Glutamatergic neuron (in vitro differentiated cells): ENCODE measurements at regions not wholly inside any gene's neighbourhood (a gene's known extent, or its start where the extent isn't known, plus 50 kb on each side); places are given as distances from the start of the nearest gene placed in this dataset.

Source experiments
- DNase-seq: peaks from one replicate; pipeline ENCODE4 v3.0.0; 2022
- H3K27ac Mint-ChIP-seq: one replicate; pipeline ENCODE4 v1.8.0; 2020; ENCODE audit warnings: mild to moderate bottlenecking, mixed read lengths, inconsistent platforms; ENCODE audit not compliant: unreplicated experiment
- H3K27me3 Mint-ChIP-seq: one replicate; pipeline ENCODE4 v1.8.0; 2020; ENCODE audit warnings: mild to moderate bottlenecking, moderate library complexity, mixed read lengths, inconsistent platforms; ENCODE audit not compliant: unreplicated experiment
- H3K36me3 Mint-ChIP-seq: one replicate; pipeline ENCODE4 v1.8.0; 2020; ENCODE audit warnings: mild to moderate bottlenecking, mixed read lengths, inconsistent platforms; ENCODE audit not compliant: unreplicated experiment
- H3K4me1 Mint-ChIP-seq: one replicate; pipeline ENCODE4 v1.8.0; 2020; ENCODE audit warnings: mild to moderate bottlenecking, low read depth, mixed read lengths, inconsistent platforms; ENCODE audit not compliant: unreplicated experiment
- H3K4me3 Mint-ChIP-seq: one replicate; pipeline ENCODE4 v1.8.0; 2020; ENCODE audit warnings: mild to moderate bottlenecking, mixed read lengths, inconsistent platforms; ENCODE audit not compliant: unreplicated experiment
- H3K9me3 Mint-ChIP-seq: one replicate; pipeline ENCODE4 v1.8.0; 2020; ENCODE audit warnings: mild to moderate bottlenecking, moderate library complexity, mixed read lengths, inconsistent platforms; ENCODE audit not compliant: unreplicated experiment
- TF ChIP-seq, protein P1 (sequence below): fragments of 200-600 bp; sonication (generic); IDR thresholded peaks from one replicate; pipeline ENCODE4 v1.5.0; 2021; ENCODE audit not compliant: partially characterized antibody, unreplicated experiment

DNA sequence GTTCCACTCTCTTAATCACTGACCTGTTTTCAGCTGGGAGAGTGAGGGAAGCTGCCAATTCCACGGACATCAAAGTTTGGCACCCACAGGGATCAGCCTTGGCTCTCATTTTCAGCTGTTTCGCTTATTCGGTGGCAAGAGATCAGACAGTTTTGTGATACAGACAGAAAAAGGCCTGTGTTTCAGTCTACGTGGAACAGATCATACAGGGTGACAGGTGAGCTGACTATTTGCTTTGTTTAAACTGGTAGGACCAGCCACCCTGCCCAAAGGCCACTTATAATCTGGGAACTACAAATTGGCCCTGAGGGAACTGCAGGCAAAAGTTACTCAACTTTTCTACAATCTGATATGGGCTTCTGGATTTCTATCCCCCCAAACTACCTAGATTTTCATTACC lies 128.6 kb downstream of the ZNF467 start:
- H3K36me3 Mint-ChIP-seq: no peaks in the 10 kb centered on the region
- no peaks in the 10 kb centered on the region for H3K9me3 Mint-ChIP-seq
- no peaks in the 10 kb centered on the region for H3K27me3 Mint-ChIP-seq
- no peak for DNase-seq
- H3K27ac Mint-ChIP-seq: no peak overlapping the region
- no peaks in the 10 kb centered on the region for H3K4me1 Mint-ChIP-seq
- TF ChIP-seq, protein P1, sequence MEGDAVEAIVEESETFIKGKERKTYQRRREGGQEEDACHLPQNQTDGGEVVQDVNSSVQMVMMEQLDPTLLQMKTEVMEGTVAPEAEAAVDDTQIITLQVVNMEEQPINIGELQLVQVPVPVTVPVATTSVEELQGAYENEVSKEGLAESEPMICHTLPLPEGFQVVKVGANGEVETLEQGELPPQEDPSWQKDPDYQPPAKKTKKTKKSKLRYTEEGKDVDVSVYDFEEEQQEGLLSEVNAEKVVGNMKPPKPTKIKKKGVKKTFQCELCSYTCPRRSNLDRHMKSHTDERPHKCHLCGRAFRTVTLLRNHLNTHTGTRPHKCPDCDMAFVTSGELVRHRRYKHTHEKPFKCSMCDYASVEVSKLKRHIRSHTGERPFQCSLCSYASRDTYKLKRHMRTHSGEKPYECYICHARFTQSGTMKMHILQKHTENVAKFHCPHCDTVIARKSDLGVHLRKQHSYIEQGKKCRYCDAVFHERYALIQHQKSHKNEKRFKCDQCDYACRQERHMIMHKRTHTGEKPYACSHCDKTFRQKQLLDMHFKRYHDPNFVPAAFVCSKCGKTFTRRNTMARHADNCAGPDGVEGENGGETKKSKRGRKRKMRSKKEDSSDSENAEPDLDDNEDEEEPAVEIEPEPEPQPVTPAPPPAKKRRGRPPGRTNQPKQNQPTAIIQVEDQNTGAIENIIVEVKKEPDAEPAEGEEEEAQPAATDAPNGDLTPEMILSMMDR: no peak
- H3K4me3 Mint-ChIP-seq: no peak overlapping the region

DNA sequence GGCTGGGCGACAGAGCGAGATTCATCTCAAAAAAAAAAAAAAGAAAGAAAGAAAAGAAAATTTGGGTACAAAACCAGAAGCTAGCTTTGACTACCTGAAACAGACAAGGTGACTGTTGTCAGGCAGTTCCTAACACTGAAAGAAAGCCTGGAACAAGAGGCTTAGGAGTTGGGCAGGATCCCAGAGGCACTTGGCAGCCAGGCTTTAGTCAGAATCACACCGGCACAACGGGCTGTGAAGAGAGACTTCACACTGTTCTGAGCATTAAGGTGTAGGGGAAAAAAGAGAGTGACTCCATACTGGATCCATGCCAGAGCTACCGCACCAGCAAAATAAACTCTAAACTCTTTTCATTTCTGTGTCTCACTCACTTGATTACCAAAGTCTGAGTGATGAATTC lies 130.8 kb downstream of the ZNF467 start:
- Mint-ChIP-seq H3K9me3 (no peaks in the 10 kb centered on the region), H3K27me3 (peaks cover 3% of the 10 kb centered on the region), H3K36me3 (no peaks in the 10 kb centered on the region), H3K27ac (no peak overlapping the region), H3K4me1 (no peaks in the 10 kb centered on the region), H3K4me3 (no peak overlapping the region)
- TF ChIP-seq, protein P1: no peak
- DNase-seq: no peak

DNA sequence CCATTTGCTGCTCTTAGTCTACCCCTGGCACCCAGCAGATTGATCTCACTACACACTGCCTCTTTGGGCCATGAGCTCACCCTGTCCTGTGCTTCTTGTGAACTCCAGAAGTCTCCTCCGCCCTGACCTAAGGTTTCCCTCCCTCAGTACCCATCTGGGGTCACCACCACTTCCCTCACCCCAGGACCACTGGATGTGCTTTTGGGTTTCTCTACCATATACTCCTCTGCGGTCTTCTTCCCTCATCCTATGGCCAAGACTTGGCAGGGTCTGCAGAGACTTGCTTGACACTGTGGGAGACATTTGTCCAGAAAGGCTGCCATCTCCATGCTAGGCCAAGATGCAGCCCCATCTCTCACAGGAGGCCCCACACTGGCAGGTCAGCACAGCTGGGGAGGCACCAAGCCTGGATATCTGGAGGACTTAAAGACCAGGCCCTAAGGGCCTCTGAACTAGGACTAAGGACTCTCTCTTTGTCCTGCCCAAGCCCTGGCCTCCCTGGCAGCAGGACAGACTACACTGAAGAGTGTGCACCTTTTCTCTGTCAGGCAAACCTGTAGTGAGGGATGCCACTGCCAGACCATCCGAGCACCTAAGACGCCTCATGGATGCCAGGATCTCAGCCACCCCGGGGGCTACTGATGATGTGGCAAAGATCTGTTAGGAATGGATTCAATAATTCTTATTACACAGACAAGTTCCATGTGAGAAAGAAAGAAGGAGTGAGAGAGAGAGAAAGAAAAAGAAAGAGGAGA lies 134.6 kb downstream of the ZNF467 start:
- no peaks in the 10 kb centered on the region for H3K36me3 Mint-ChIP-seq
- H3K4me1 Mint-ChIP-seq: no peaks in the 10 kb centered on the region
- H3K27me3 Mint-ChIP-seq: peaks cover 6% of the 10 kb centered on the region
- no peak overlapping the region for H3K4me3 Mint-ChIP-seq
- TF ChIP-seq, protein P1: no peak
- no peak overlapping the region for H3K27ac Mint-ChIP-seq
- no peak for DNase-seq
- H3K9me3 Mint-ChIP-seq: no peaks in the 10 kb centered on the region

DNA sequence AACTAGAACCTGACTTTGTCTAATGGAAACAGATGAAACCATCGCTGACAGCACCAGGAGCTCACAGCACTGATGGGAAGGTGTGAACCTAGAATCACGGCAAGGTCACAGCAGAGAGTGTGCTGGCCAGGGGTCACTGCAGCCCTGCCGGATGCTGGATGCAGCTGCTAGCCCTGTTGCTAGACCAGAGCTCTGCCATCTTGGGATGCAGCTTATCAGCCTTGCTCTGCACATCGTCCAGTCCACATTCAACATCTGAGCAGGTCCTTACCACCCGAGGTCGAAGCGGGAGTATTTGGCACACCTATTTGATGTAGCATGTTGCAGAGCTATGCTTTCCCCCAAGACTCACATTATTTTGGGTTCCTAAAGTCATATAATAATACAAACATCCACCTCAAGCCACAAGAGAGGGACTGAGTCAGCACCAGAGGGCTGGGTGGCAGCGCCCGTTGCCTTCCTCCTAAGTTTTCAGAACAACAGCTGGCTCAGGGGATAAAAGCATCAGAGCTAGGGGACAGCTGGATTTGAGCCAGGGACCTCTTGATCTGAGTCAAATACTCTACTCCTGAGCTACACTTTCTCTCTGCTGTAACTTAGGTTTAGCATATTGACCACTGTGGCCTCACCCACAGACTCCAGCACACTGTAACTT lies 135.3 kb downstream of the ZNF467 start:
- Mint-ChIP-seq H3K4me3 (no peak overlapping the region), H3K27me3 (peaks cover 6% of the 10 kb centered on the region), H3K27ac (no peak overlapping the region), H3K36me3 (no peaks in the 10 kb centered on the region), H3K9me3 (no peaks in the 10 kb centered on the region), H3K4me1 (no peaks in the 10 kb centered on the region)
- TF ChIP-seq, protein P1: no peak
- DNase-seq: no peak

DNA sequence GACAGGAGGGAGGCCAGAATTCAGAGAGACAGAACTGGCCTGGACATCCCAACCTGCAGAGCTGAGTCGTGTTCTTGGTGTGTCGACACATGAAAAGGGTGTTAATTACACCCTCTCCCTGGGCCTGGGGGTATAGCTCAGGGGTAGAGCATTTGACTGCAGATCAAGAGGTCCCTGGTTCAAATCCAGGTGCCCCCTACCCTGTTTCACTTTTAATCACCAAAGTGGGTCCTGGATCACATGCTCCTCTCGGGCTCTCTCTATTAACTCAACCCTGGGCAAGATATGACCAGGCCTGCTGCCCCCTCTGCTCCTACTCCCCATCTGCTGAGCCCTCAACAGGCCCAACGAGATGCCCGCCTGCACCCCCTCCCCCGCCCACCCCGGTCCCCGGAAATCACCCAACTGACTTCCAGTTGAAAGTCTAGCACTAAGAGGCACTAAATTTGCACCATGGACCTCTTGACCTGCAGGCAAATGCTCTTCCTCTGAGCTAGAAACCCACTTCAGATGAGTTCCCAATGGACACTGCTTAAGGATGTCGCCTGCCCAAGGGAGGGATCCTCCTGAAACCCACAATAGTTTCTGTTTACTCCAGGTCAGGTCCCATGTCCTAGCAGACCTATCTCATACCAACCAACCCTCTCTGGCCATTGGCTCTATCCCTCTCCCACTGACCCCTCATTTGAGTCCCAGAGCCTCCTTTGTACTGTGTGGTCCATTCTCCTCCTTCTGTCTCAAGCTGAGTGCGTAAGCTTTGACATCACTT lies 137.6 kb downstream of the ZNF467 start:
- no peaks in the 10 kb centered on the region for H3K36me3 Mint-ChIP-seq
- H3K9me3 Mint-ChIP-seq: no peaks in the 10 kb centered on the region
- TF ChIP-seq, protein P1: no peak
- no peak overlapping the region for H3K27ac Mint-ChIP-seq
- H3K4me3 Mint-ChIP-seq: no peak overlapping the region
- peaks cover 6% of the 10 kb centered on the region for H3K27me3 Mint-ChIP-seq
- H3K4me1 Mint-ChIP-seq: no peaks in the 10 kb centered on the region
- DNase-seq: no peak
